Adrenal gland (tissue), 5 donors: ENCODE measurements at regions not wholly inside any gene's neighbourhood (a gene's known extent, or its start where the extent isn't known, plus 50 kb on each side); places are given as distances from the start of the nearest gene placed in this dataset.

Experiments
- CTCF ChIP-seq, 6 experiments: fragments of 450-650 bp in 4 of 6; fragments of 200-600 bp in 2 of 6; sonication (generic) in 1 of 6; IDR thresholded peaks; 1 replicate in 5 of 6; 2 replicates in 1 of 6; pipeline versions ENCODE4 v1.5.1 to v1.8.0; 2016 to 2021; ENCODE audit warnings: antibody characterized with exemption in 6 of 6, mild to moderate bottlenecking in 2 of 6, moderate library complexity in 1 of 6
- POLR2A ChIP-seq, 2 donors: fragments of 450-650 bp; IDR thresholded peaks; one replicate each; pipeline ENCODE4 v1.6.1; 2017; ENCODE audit warnings: antibody characterized with exemption in 2 of 2, mild to moderate bottlenecking in 2 of 2, moderate library complexity in 1 of 2
- donor health status: DM: no; HTN: no; CAD: no.

GRCh38 chr14:53848854-53849253, 107.8 kb downstream of the BMP4 start:
- TF ChIP-seq CTCF (IDR thresholded peaks at IDR 0.05) (no peak), POLR2A (IDR thresholded peaks at IDR 0.05) (no peak)
